GM21723 (cell line): ENCODE measurements at regions not wholly inside any gene's neighbourhood (a gene's known extent, or its start where the extent isn't known, plus 50 kb on each side); places are given as distances from the start of the nearest gene placed in this dataset.
"Not testable (repeated sequence)": the region's sequence is repeated elsewhere in the genome, so short reads cannot be mapped to it uniquely, and the experiment has no call there.

Experiments used
- ATAC-seq: cut with Tn5 transposase; IDR thresholded peaks from one replicate; pipeline ENCODE4 v1.9.1; 2021; ENCODE audit warnings: mild to moderate bottlenecking, moderate library complexity; ENCODE audit not compliant: unreplicated experiment

- ATAC-seq: no peak
Observed at GRCh38 chr6:92667843-92668242, 751.5 kb downstream of the EPHA7 start.

GRCh38 chr6:92648364-92649086 lies 770.8 kb downstream of the EPHA7 start:
- no peak for ATAC-seq

GRCh38 chr6:92647630-92648029 lies 771.7 kb downstream of the EPHA7 start:
- no peak for ATAC-seq

- not testable (repeated sequence) for ATAC-seq
Observed at GRCh38 chr6:92644104-92644791, 775.1 kb downstream of the EPHA7 start.

- ATAC-seq: no peak
Observed at GRCh38 chr6:92635553-92636153, 783.7 kb downstream of the EPHA7 start.

- no peak for ATAC-seq
Observed at GRCh38 chr6:92634561-92634960, 784.8 kb downstream of the EPHA7 start.

- no peak for ATAC-seq
Observed at GRCh38 chr6:92623431-92623830, 795.9 kb downstream of the EPHA7 start.

- no peak for ATAC-seq
Observed at GRCh38 chr6:92617721-92618120, 801.6 kb downstream of the EPHA7 start.

GRCh38 chr6:92608751-92609150 lies 810.6 kb downstream of the EPHA7 start:
- no peak for ATAC-seq

GRCh38 chr6:92593201-92593600 lies 826.2 kb downstream of the EPHA7 start:
- ATAC-seq: no peak

GRCh38 chr6:92589996-92590395 lies 829.4 kb downstream of the EPHA7 start:
- no peak for ATAC-seq

GRCh38 chr6:92588148-92588547 lies 831.2 kb downstream of the EPHA7 start:
- ATAC-seq: no peak

GRCh38 chr6:92587525-92587924 lies 831.8 kb downstream of the EPHA7 start:
- ATAC-seq: no peak

GRCh38 chr6:92586236-92586977 lies 833.0 kb downstream of the EPHA7 start:
- no peak for ATAC-seq

GRCh38 chr6:92582211-92582610 lies 837.1 kb downstream of the EPHA7 start:
- no peak for ATAC-seq

- ATAC-seq: no peak
Observed at GRCh38 chr6:92577077-92577719, 842.2 kb downstream of the EPHA7 start.

- ATAC-seq: no peak
Observed at GRCh38 chr6:92568541-92568940, 850.8 kb downstream of the EPHA7 start.

GRCh38 chr6:92566632-92567031 lies 852.7 kb downstream of the EPHA7 start:
- no peak for ATAC-seq

GRCh38 chr6:92564376-92564775 lies 855.0 kb downstream of the EPHA7 start:
- ATAC-seq: no peak

- ATAC-seq: no peak
Observed at GRCh38 chr6:92559611-92560010, 859.7 kb downstream of the EPHA7 start.

- no peak for ATAC-seq
Observed at GRCh38 chr6:92559003-92559402, 860.4 kb downstream of the EPHA7 start.
